ENCODE measurements at regions not wholly inside any gene's neighbourhood (a gene's known extent, or its start where the extent isn't known, plus 50 kb on each side); places are given as distances from the start of the nearest gene placed in this dataset.

DNA sequence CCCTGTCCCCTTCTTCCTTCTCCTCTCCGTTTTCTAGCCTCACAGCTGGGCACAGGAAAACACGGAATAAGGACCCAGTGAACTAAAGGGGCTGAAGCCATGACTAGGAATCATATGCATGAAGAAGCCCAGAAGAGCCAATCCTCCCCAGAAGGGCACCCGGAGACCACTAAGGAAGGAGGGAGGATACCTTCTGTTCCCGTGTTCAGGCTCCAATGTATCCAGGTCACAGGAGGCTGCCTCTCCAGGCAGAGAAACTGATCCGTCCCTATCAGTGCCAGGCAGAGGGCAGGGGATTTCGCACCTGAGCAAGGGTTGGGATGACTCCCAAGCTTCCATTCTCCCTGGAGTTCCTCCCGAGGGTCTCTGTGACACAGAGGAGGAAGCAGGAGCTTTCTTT, 246.6 kb downstream of the SNX10 start:
- intact Hi-C loops (cut with DNase I): no loop called here
- H3K4me1 ChIP-seq (ENCODE audit: insufficient read depth): no peaks in the 10 kb centered on the region
- TF ChIP-seq POLR2A (IDR thresholded peaks at IDR 0.05): no peak
- TF ChIP-seq, protein P1, sequence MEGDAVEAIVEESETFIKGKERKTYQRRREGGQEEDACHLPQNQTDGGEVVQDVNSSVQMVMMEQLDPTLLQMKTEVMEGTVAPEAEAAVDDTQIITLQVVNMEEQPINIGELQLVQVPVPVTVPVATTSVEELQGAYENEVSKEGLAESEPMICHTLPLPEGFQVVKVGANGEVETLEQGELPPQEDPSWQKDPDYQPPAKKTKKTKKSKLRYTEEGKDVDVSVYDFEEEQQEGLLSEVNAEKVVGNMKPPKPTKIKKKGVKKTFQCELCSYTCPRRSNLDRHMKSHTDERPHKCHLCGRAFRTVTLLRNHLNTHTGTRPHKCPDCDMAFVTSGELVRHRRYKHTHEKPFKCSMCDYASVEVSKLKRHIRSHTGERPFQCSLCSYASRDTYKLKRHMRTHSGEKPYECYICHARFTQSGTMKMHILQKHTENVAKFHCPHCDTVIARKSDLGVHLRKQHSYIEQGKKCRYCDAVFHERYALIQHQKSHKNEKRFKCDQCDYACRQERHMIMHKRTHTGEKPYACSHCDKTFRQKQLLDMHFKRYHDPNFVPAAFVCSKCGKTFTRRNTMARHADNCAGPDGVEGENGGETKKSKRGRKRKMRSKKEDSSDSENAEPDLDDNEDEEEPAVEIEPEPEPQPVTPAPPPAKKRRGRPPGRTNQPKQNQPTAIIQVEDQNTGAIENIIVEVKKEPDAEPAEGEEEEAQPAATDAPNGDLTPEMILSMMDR (IDR thresholded peaks at IDR 0.05): no peak
- TF ChIP-seq EP300 (IDR thresholded peaks at IDR 0.05): no peak
- H3K36me3 ChIP-seq: no peaks in the 10 kb centered on the region
- no peak overlapping the region for H3K4me3 ChIP-seq
- DNase-seq: no peak
- H3K27me3 ChIP-seq: no peaks in the 10 kb centered on the region
- no peak overlapping the region for H3K27ac ChIP-seq
- WGBS, 3 donors: 67 to 69% (median 67%) methylated on average over 7 of the region's 7 CpGs
- no peaks in the 10 kb centered on the region for H3K9me3 ChIP-seq

DNA sequence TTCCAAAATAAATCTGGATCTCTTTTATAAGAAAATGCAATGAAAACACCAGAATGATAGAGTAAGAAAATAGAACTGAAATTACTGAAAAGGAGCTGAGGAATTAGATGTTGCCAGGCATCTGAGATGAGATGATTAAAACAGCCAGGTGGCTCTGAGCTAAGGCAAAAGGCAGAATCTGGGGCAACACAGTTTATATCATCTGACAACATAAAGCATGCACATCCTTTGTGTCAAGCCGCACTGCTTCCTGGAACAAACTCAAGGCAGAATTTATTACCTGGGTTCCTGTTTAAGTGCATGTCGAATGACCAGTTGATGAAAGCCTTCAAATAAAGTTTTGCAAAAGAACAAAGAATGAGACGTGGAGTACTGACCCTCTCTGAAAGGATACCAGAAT, 247.0 kb downstream of the SNX10 start:
- no peak overlapping the region for H3K4me3 ChIP-seq
- WGBS, 3 donors: 43% methylated on average over 3 of the region's 3 CpGs
- TF ChIP-seq POLR2A (IDR thresholded peaks at IDR 0.05) (no peak), EP300 (IDR thresholded peaks at IDR 0.05) (no peak)
- TF ChIP-seq, protein P1 (IDR thresholded peaks at IDR 0.05): no peak
- H3K27ac ChIP-seq: no peak overlapping the region
- no peaks in the 10 kb centered on the region for H3K4me1 ChIP-seq (ENCODE audit: insufficient read depth)
- no peak for DNase-seq
- no peaks in the 10 kb centered on the region for H3K9me3 ChIP-seq
- H3K36me3 ChIP-seq: no peaks in the 10 kb centered on the region
- intact Hi-C loops (cut with DNase I): no loop called here
- H3K27me3 ChIP-seq: no peaks in the 10 kb centered on the region

DNA sequence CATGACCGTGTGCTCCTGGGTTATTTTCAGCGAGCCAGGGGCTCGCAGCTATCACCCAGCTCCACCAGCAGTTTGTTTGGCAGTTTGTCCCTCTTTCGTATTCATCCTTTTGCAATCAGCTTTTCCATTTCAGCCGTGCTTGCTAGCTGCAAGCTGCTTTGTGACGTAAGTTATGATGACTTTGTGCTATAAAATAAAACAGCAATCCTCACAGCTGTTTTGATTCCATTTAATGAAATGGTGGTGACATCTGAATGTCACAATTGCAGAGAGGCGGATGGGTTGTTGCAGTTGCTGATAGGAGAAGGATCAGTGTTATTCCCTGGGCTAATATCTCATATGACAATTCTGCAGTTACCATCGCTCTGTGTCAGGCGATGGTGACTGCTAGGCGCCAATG, 251.7 kb downstream of the SNX10 start:
- intact Hi-C loops (cut with DNase I): no loop called here
- Histone ChIP-seq H3K9me3 (peaks cover 0 to 2% of the 10 kb centered on the region in 2 donors), H3K27me3 (no peaks in the 10 kb centered on the region), H3K36me3 (no peaks in the 10 kb centered on the region), H3K4me1 (ENCODE audit: insufficient read depth) (no peaks in the 10 kb centered on the region), H3K27ac (no peak overlapping the region), H3K4me3 (no peak overlapping the region)
- DNase-seq: no peak
- 71 to 74% (median 73%) methylated on average over 10 of the region's 10 CpGs for WGBS, 3 donors
- TF ChIP-seq POLR2A (IDR thresholded peaks at IDR 0.05): no peak

DNA sequence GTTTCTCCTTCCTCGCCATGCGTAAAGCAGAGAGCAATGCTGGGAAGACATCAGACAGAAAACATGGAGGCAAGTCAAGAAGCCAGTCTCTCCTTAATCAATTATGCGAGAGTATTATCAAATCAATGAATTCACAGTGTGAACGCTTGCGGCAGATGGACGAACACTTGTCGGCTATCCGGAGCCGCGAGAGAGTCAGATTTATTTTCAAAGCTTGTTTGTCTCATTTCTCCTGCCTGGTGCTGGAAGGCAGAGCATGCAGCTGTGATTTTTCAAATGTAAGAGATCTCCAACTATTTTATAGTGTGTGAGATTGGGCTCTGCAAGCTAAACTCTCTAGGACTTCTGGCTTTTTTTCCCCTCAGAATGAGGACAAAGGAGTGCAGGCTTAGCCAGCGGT, 252.3 kb downstream of the SNX10 start:
- no peak for TF ChIP-seq EP300 (IDR thresholded peaks at IDR 0.05)
- WGBS, 3 donors: 24 to 63% (median 54%) methylated on average over 11 of the region's 11 CpGs
- no peak overlapping the region for H3K27ac ChIP-seq
- no peak for DNase-seq
- peaks cover 0 to 2% of the 10 kb centered on the region in 2 donors for H3K9me3 ChIP-seq
- intact Hi-C loops (cut with DNase I): no loop called here
- no peaks in the 10 kb centered on the region for H3K4me1 ChIP-seq (ENCODE audit: insufficient read depth)
- H3K27me3 ChIP-seq: no peaks in the 10 kb centered on the region
- H3K36me3 ChIP-seq: no peaks in the 10 kb centered on the region
- H3K4me3 ChIP-seq: no peak overlapping the region

DNA sequence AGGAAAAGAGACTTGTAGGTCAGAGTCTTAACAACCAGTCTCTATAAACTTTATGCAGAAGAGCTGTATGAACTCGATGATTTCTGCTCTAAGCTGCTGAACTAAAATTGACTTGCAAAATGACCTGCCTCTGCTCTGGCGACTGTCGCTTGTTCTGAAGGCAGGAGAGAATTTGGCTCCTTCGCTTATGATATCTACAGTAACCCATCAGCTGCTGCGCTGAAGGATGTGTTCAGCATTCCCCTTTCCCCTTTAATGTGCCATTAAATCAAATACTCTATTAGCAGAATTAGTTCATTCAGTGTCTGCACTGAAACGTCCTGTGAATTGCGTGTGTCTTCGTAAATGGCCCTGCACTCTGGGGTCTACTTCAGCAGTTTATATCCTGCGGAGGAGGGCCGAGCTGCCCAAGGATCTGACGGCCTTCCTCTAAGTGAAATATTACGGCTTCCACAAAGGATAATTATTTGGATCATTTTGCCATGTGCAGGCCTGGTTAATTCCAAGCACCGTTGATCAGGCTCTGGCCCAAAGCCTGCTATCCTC, 254.9 kb downstream of the SNX10 start:
- intact Hi-C loops (cut with DNase I): loop anchor here in 1 of 4 donors (5.0 kb wide), 1 partner anchor 96 kb away; no protein-coding TSS in a partner anchor

More for the DNA sequence above, 254.9 kb downstream of the SNX10 start:
- 48 to 51% (median 50%) methylated on average over 13 of the region's 13 CpGs for WGBS, 3 donors
- DNase-seq: no peak
- H3K4me1 ChIP-seq (ENCODE audit: insufficient read depth): no peaks in the 10 kb centered on the region
- no peak overlapping the region for H3K27ac ChIP-seq
- no peaks in the 10 kb centered on the region for H3K36me3 ChIP-seq
- H3K27me3 ChIP-seq: no peaks in the 10 kb centered on the region
- H3K9me3 ChIP-seq: peaks cover 0 to 2% of the 10 kb centered on the region in 2 donors
- no peak overlapping the region for H3K4me3 ChIP-seq
- TF ChIP-seq, protein P1 (IDR thresholded peaks at IDR 0.05): no peak
- TF ChIP-seq EP300 (IDR thresholded peaks at IDR 0.05) (no peak), POLR2A (IDR thresholded peaks at IDR 0.05) (no peak)
